PC-3 (cell line): ENCODE measurements at regions not wholly inside any gene's neighbourhood (a gene's known extent, or its start where the extent isn't known, plus 50 kb on each side); places are given as distances from the start of the nearest gene placed in this dataset.

Experiments used
- EZH2 ChIP-seq: fragments of 300-600 bp; sonication (generic); IDR thresholded peaks from one replicate; pipeline ENCODE4 v1.6.1; 2017; ENCODE audit warnings: antibody characterized with exemption, mild to moderate bottlenecking, low read length; ENCODE audit not compliant: unreplicated experiment
- EZH2phosphoT487 ChIP-seq: fragments of 300-600 bp; sonication (generic); IDR thresholded peaks from 2 replicates; pipeline ENCODE4 v1.6.1; 2018; ENCODE audit warnings: mild to moderate bottlenecking, antibody characterized with exemption, low read length, borderline replicate concordance
- TF ChIP-seq, protein P1 (sequence below): fragments of 300-600 bp; sonication (generic); conservative IDR thresholded peaks from 2 replicates; pipeline ENCODE4 v1.5.1; 2017; ENCODE audit warnings: antibody characterized with exemption, low read depth, mild to moderate bottlenecking, low read length

DNA sequence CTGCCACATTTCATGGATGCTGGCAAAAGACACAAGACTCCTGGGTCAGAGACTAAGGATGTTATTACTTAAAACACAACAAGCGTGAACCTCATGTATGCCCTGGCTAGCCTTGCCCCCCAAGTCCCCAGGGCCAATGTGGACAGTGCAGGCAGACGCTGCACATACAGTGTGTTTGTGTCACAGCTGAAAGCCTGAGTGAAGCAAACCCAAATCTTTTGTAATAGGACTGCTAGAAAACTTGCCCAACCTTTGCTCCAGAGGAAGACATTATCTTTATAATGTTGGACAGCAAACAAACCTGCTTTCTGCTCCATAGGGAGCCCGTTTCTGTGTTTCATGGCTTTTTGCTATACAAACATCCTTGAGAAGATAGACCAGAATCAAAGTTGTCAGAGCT, 282.0 kb upstream of the RORA start:
- TF ChIP-seq, protein P1, sequence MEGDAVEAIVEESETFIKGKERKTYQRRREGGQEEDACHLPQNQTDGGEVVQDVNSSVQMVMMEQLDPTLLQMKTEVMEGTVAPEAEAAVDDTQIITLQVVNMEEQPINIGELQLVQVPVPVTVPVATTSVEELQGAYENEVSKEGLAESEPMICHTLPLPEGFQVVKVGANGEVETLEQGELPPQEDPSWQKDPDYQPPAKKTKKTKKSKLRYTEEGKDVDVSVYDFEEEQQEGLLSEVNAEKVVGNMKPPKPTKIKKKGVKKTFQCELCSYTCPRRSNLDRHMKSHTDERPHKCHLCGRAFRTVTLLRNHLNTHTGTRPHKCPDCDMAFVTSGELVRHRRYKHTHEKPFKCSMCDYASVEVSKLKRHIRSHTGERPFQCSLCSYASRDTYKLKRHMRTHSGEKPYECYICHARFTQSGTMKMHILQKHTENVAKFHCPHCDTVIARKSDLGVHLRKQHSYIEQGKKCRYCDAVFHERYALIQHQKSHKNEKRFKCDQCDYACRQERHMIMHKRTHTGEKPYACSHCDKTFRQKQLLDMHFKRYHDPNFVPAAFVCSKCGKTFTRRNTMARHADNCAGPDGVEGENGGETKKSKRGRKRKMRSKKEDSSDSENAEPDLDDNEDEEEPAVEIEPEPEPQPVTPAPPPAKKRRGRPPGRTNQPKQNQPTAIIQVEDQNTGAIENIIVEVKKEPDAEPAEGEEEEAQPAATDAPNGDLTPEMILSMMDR: no peak
- TF ChIP-seq EZH2phosphoT487 (no peak), EZH2 (no peak)
